ENCODE measurements at regions not wholly inside any gene's neighbourhood (a gene's known extent, or its start where the extent isn't known, plus 50 kb on each side); places are given as distances from the start of the nearest gene placed in this dataset.

- TF ChIP-seq ZXDC (CRISPR knock-in tag; IDR thresholded peaks at IDR 0.05) (no peak), CTCF (CRISPR knock-in tag; IDR thresholded peaks at IDR 0.05) (no peak), KDM1A (CRISPR knock-in tag; IDR thresholded peaks at IDR 0.05) (no peak), KLF13 (CRISPR knock-in tag; IDR thresholded peaks at IDR 0.05) (no peak), CBX5 (CRISPR knock-in tag; IDR thresholded peaks at IDR 0.05; ENCODE audit: borderline replicate concordance) (no peak), ARHGAP35 (CRISPR knock-in tag; IDR thresholded peaks at IDR 0.05; ENCODE audit: borderline replicate concordance) (no peak), SYNCRIP (IDR thresholded peaks at IDR 0.05; ENCODE audit: insufficient read depth, low read depth, low read length) (no peak), CENPX (CRISPR knock-in tag; IDR thresholded peaks at IDR 0.05) (no peak), NCOA1 (CRISPR knock-in tag; IDR thresholded peaks at IDR 0.05) (no peak), KDM5A (IDR thresholded peaks at IDR 0.05; ENCODE audit: borderline replicate concordance, low read length) (no peak), ZNF839 (CRISPR knock-in tag; IDR thresholded peaks at IDR 0.05; ENCODE audit: borderline replicate concordance) (no peak)
Observed at GRCh38 chr14:36418937-36419336, 98.5 kb upstream of the MBIP start.

Measured in HepG2 (cell line).